Ecto neural progenitor cell (in vitro differentiated cells): ENCODE measurements at regions not wholly inside any gene's neighbourhood (a gene's known extent, or its start where the extent isn't known, plus 50 kb on each side); places are given as distances from the start of the nearest gene placed in this dataset.
"Not testable (repeated sequence)": the region's sequence is repeated elsewhere in the genome, so short reads cannot be mapped to it uniquely, and the experiment has no call there.

Source experiments
- DNase-seq: peaks from one replicate; pipeline ENCODE4 v3.0.0-alpha.2; 2018; ENCODE audit warnings: low spot score

GRCh38 chr5:74534397-74535129 is 106.0 kb downstream of the ENC1 start:
- DNase-seq: no peak

GRCh38 chr5:74530326-74531050 is 110.0 kb downstream of the ENC1 start:
- DNase-seq: no peak

- DNase-seq: no peak
Observed at GRCh38 chr5:74529101-74529500, 111.4 kb downstream of the ENC1 start.

- DNase-seq: no peak
Observed at GRCh38 chr5:74526111-74526510, 114.4 kb downstream of the ENC1 start.

GRCh38 chr5:74524767-74525166 is 115.8 kb downstream of the ENC1 start:
- DNase-seq: not testable (repeated sequence)

GRCh38 chr5:74523698-74524097 is 116.8 kb downstream of the ENC1 start:
- not testable (repeated sequence) for DNase-seq

- DNase-seq: not testable (repeated sequence)
Observed at GRCh38 chr5:74522838-74523237, 117.7 kb downstream of the ENC1 start.

- DNase-seq: no peak
Observed at GRCh38 chr5:74521401-74521800, 119.1 kb downstream of the ENC1 start.

GRCh38 chr5:74519679-74520078 is 120.8 kb downstream of the ENC1 start:
- no peak for DNase-seq

- no peak for DNase-seq
Observed at GRCh38 chr5:74519161-74519571, 121.4 kb downstream of the ENC1 start.

GRCh38 chr5:74517700-74518099 is 122.8 kb downstream of the ENC1 start:
- no peak for DNase-seq

- DNase-seq: no peak
Observed at GRCh38 chr5:74516211-74516636, 124.3 kb downstream of the ENC1 start.

- DNase-seq: no peak
Observed at GRCh38 chr5:74514888-74515551, 125.5 kb downstream of the ENC1 start.

- not testable (repeated sequence) for DNase-seq
Observed at GRCh38 chr5:74511770-74512169, 128.8 kb downstream of the ENC1 start.

- DNase-seq: no peak
Observed at GRCh38 chr5:74510476-74511075, 130.0 kb downstream of the ENC1 start.

GRCh38 chr5:74507370-74508005 is 133.0 kb downstream of the ENC1 start:
- no peak for DNase-seq

- no peak for DNase-seq
Observed at GRCh38 chr5:74506119-74506518, 134.4 kb downstream of the ENC1 start.

GRCh38 chr5:74504463-74504862 is 136.1 kb downstream of the ENC1 start:
- DNase-seq: no peak

GRCh38 chr5:74502479-74502950 is 138.0 kb downstream of the ENC1 start:
- DNase-seq: no peak

GRCh38 chr5:74501674-74502478 is 138.7 kb downstream of the ENC1 start:
- no peak for DNase-seq
